ENCODE measurements at regions not wholly inside any gene's neighbourhood (a gene's known extent, or its start where the extent isn't known, plus 50 kb on each side); places are given as distances from the start of the nearest gene placed in this dataset.
"Not testable (repeated sequence)": the region's sequence is repeated elsewhere in the genome, so short reads cannot be mapped to it uniquely, and the experiment has no call there.

- no peak for DNase-seq
Measured at GRCh38 chr13:90307136-90307535, 1040.4 kb upstream of the MIR17HG start.

DNA sequence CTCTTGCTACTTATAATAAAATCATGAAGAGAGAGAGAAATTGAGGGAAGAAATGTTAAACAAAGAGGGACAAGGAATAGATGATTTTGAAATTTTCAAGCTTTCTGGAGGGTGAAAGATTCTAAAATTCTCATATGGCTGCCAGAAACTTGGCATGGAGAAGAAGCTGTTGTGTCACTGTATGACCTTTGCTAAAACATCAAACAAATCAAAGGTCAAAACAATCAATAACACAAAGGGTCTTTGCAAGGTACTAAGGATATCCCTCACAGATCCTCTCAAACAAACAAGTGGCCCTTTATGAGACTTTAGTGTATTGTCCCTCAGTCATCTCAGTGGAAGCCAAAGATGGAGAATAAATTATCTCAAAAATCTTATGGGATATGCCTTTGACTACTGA is 1039.2 kb upstream of the MIR17HG start:
- DNase-seq = no peak

DNA sequence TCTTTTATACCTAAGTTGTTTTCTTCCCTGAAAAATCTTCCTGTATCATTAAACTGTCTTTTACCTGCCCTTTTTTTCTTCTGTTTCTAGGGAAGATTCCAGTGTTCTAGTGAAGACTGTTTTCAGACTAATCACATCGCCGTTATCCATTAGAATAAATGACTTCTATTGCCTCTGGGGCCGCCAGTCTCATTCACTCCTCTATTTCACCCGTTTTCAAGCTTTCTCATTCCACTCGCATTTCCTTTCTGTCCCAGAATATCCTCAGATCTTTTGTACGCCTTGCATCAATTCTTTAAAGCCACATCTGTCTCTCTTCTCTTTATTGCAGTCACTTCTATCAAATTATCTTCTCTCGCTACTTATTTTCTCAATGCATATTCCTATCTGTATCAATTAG is 1035.6 kb upstream of the MIR17HG start:
- no peak for DNase-seq

DNA sequence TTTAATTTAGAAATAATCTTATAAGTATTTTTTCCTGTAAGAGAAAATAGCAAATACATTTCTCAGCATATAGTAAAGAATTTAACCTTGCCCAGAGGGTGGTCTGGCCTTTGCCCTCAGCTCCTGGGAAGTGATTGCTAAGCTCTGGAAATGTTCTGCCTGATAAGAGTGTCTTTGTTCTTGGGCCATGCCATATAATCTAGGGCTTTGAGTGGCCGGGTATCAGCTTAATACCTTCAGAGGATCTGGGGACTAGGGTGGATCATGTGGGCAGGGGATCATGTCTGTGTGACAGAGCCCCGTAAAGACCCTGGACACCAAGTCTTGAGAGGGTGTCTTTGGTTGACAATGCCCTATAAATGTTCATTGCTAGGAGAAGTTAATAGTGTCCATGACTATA is 1032.4 kb upstream of the MIR17HG start:
- DNase-seq = no peak

DNA sequence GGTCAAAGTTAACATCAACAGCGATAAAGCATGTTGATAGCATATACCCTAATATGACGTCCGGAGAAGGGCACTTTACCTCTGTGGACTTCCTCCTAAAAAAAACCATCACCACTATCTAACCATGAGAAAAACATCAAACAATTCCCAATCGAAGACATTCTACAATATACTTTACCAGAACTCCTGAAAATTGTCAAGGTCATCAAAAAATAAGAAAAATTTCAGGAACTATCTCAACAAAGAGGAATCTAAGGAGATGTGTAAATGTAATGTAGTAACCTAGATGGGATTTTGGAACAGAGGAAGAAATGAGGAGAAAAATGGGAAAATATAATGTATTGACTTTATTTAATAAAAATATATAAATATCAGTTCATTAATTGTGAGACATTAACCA is 1026.8 kb upstream of the MIR17HG start:
- DNase-seq = no peak

- DNase-seq = no peak
Measured at GRCh38 chr13:90321281-90321931, 1026.1 kb upstream of the MIR17HG start.

GRCh38 chr13:90329641-90330040 is 1017.8 kb upstream of the MIR17HG start:
- DNase-seq = no peak

- no peak for DNase-seq
Measured at GRCh38 chr13:90331974-90332373, 1015.5 kb upstream of the MIR17HG start.

DNA sequence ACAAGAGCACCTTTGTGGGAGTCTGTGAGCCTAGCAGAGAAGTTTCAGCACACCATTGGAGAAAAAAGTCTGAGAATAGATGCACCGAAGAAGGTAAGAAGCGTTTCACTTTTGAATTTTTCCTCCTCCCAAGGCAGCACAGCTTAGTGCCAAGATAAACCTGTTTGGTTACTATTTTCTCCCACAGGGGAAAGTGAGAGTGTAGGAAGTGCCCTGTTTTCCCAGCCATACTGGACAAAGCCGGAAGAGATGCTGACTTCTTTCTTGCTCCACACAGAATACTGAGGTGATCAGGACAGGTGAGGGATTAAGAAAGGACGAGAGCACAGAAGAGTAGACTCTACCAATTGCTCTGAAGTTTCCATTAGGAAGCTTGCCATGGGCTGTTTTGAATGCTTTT is 1011.0 kb upstream of the MIR17HG start:
- DNase-seq = no peak

GRCh38 chr13:90341348-90341747 is 1006.1 kb upstream of the MIR17HG start:
- not testable (repeated sequence) for DNase-seq

DNA sequence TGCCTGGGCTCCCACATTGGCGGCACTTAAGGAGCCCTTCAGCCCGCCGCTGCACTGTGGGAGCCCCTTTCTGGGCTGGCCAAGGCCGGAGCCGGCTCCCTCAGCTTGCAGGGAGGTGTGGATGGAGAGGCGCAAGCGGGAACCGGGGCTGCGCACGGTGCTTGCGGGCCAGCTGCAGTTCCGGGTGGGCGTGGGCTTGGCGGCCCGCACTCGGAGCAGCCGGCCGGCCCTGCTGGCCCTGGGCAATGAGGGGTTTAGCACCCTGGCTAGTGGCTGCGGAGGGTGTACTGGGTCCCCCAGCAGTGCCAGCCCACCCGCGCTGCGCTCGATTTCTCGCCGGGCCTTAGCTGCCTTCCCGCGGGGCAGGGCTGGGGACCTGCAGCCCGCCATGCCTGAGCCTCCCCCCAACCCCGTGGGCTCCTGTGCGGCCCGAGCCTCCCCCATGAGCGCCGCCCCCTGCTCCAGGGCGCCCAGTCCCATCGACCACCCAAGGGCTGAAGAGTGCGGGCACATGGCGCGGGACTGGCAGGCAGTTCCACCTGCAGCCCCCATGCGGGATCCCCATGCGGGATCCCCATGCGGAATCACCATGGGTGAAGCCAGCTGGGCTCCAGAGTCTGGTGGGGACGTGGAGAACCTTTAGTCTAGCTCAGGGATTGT is 998.9 kb upstream of the MIR17HG start:
- not testable (repeated sequence) for DNase-seq

DNA sequence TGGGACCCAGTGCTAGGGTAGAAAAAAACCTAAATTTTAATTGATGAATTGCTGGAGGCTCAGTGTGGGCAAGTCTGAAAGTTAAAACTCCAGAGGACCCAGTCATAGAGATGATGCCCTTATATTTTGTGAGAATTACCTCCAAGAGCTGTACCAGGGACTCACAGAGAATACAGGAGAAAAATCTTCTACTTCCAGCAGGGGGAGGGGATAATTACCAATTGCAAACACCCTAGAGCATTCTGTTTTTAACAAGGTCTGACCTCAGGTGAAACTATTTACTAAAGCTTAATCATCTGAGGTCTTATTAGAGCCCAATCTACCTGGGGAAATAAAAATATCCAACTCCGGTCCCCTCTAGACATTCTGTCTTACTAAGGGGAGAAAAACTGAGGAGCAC is 994.7 kb upstream of the MIR17HG start:
- no peak for DNase-seq

GRCh38 chr13:90355162-90355751 is 992.2 kb upstream of the MIR17HG start:
- no peak for DNase-seq

GRCh38 chr13:90360785-90361184 is 986.7 kb upstream of the MIR17HG start:
- DNase-seq = no peak

DNA sequence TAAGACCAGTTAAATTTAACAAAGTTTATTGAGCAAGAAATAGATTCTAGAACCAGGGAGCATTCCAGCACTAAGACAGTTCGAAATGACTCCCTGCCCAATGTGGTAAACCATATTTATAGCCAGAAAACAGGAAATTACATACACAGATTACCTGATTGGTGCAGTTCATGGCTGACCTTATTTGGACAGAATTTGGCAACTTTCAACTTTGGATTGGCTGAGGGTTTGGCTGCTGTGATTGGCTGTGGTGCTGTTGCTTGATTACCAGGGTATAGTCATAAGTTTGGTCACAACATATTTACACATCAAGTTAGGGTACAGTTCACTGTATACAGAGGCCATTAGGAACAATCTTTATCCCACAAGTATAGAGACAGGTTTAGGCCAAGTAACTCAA is 984.8 kb upstream of the MIR17HG start:
- DNase-seq = no peak

- no peak for DNase-seq
Measured at GRCh38 chr13:90365130-90365529, 982.4 kb upstream of the MIR17HG start.

DNA sequence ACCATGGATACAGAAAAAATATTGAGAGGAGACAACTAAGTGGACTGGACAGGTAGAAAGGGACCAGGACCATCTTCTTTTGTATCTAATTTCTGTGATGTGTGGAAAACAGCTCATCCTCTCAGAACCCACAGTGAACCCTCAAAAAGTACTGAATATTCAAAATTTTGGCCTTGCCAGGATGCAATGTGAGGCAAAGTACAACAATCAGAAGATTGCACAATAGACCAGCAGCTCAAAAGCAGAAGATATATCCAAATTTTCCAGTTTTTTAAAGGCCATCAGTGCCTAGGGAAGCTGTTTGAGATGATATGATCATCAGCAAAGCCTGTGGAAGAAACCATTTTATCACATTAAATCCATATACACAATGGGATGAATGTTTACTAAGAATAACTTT is 973.3 kb upstream of the MIR17HG start:
- no peak for DNase-seq

GRCh38 chr13:90375851-90376250 is 971.6 kb upstream of the MIR17HG start:
- no peak for DNase-seq

DNA sequence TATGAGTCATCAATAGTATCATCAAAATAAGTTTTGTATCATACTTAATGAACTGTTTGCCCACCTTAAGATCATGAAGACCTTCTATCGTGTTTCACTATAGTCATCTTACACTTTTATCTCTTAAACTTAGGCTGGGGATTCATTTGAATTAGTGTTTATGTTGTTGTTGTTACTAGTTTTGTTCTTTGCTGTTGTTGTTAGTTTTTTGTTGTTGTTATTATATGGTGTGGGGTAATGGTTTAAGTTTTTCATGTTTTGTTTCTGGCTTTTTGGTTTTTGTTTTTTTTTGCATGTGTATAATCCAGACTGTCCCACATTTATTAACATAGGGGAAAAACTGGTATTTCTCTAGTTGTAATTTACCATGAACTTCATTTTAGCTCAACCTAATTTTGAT is 965.1 kb upstream of the MIR17HG start:
- DNase-seq = no peak

GRCh38 chr13:90385781-90386489 is 961.6 kb upstream of the MIR17HG start:
- no peak for DNase-seq

GRCh38 chr13:90388887-90389452 is 958.5 kb upstream of the MIR17HG start:
- no peak for DNase-seq

- no peak for DNase-seq
Measured at GRCh38 chr13:90389537-90389936, 958.0 kb upstream of the MIR17HG start.

- DNase-seq = no peak
Measured at GRCh38 chr13:90393408-90393807, 954.1 kb upstream of the MIR17HG start.

- DNase-seq = no peak
Measured at GRCh38 chr13:90395348-90395747, 952.1 kb upstream of the MIR17HG start.
